ENCODE measurements at regions not wholly inside any gene's neighbourhood (a gene's known extent, or its start where the extent isn't known, plus 50 kb on each side); places are given as distances from the start of the nearest gene placed in this dataset.

GRCh38 chr10:74770400-74770799 lies 56.0 kb upstream of the KAT6B start:
- H3K27ac Mint-ChIP-seq: no peak overlapping the region
- H3K36me3 Mint-ChIP-seq: no peaks in the 10 kb centered on the region
- no peak overlapping the region for H3K4me3 Mint-ChIP-seq
- Histone ChIP-seq H3K4me2 (replicated peaks; ENCODE audit: extremely low read depth, low read length, poor library complexity, severe bottlenecking) (no peak overlapping the region), H3K4me3 (replicated peaks in 1 of 3; ENCODE audit: low read depth in 2 of 3, low read length in 3 of 3) (no peak overlapping the region), H3K27me3 (ENCODE audit: control insufficient read depth in 2 of 2, insufficient read depth in 2 of 2, low read length in 2 of 2) (no peaks in the 10 kb centered on the region), H4K20me1 (ENCODE audit: insufficient read depth, low read length) (no peaks in the 10 kb centered on the region), H3K9ac (ENCODE audit: insufficient read depth, low read length, poor library complexity, severe bottlenecking) (no peak overlapping the region), H3K79me2 (ENCODE audit: insufficient read depth, low read length) (no peaks in the 10 kb centered on the region), H3K27ac (ENCODE audit: low read depth in 1 of 2, low read length in 2 of 2) (no peak overlapping the region), H3K36me3 (replicated peaks in 1 of 2; ENCODE audit: control insufficient read depth in 1 of 2, insufficient read depth in 2 of 2, low read length in 2 of 2) (no peaks in the 10 kb centered on the region), H3K4me1 (ENCODE audit: control insufficient read depth in 1 of 2, insufficient read depth in 2 of 2, low read length in 2 of 2) (no peaks in the 10 kb centered on the region), H2AFZ (ENCODE audit: insufficient read depth, low read depth, low read length, poor library complexity, severe bottlenecking) (peak overlapping the region; percentile 47), H3K9me3 (replicated peaks in 1 of 2; ENCODE audit: control insufficient read depth in 1 of 2, insufficient read depth in 1 of 2, low read length in 2 of 2) (no peaks in the 10 kb centered on the region)
- H3K27me3 Mint-ChIP-seq (ENCODE audit: low read depth in 3 of 3): peaks cover 0 to 3% (median 0%) of the 10 kb centered on the region in 3 donors
- no peak for TF ChIP-seq CTCF (IDR thresholded peaks at IDR 0.05)
- DNase-seq: no peak
- intact Hi-C loops (cut with micrococcal nuclease): no loop called here
- peaks cover 0 to 8% (median 3%) of the 10 kb centered on the region in 7 donors for H3K9me3 Mint-ChIP-seq
- H3K4me1 Mint-ChIP-seq: peaks cover 1% of the 10 kb centered on the region

- no peaks in the 10 kb centered on the region for H3K79me2 ChIP-seq (ENCODE audit: insufficient read depth, low read length)
- H3K9me3 ChIP-seq (replicated peaks in 1 of 2; ENCODE audit: control insufficient read depth in 1 of 2, insufficient read depth in 1 of 2, low read length in 2 of 2): peaks cover 0 to 4% of the 10 kb centered on the region in 2 donors
- H3K4me3 Mint-ChIP-seq: no peak overlapping the region
- no peaks in the 10 kb centered on the region for H4K20me1 ChIP-seq (ENCODE audit: insufficient read depth, low read length)
- TF ChIP-seq CTCF (IDR thresholded peaks at IDR 0.05): no peak
- peaks cover 2 to 15% (median 8%) of the 10 kb centered on the region in 7 donors for H3K9me3 Mint-ChIP-seq
- no peak for DNase-seq
- no peaks in the 10 kb centered on the region for H3K4me1 ChIP-seq (ENCODE audit: control insufficient read depth in 1 of 2, insufficient read depth in 2 of 2, low read length in 2 of 2)
- no peak overlapping the region for H3K27ac ChIP-seq (ENCODE audit: low read depth in 1 of 2, low read length in 2 of 2)
- no peak overlapping the region for H3K9ac ChIP-seq (ENCODE audit: insufficient read depth, low read length, poor library complexity, severe bottlenecking)
- no CpG with 5 or more reads among the region's 6 CpGs for WGBS (ENCODE audit: insufficient coverage)
- no peaks in the 10 kb centered on the region for H3K36me3 Mint-ChIP-seq
- H3K4me3 ChIP-seq (replicated peaks in 1 of 3; ENCODE audit: low read depth in 2 of 3, low read length in 3 of 3): no peak overlapping the region
- H3K36me3 ChIP-seq (replicated peaks in 1 of 2; ENCODE audit: control insufficient read depth in 1 of 2, insufficient read depth in 2 of 2, low read length in 2 of 2): no peaks in the 10 kb centered on the region
- H3K4me1 Mint-ChIP-seq: peaks cover 1% of the 10 kb centered on the region
- no peak overlapping the region for H2AFZ ChIP-seq (ENCODE audit: insufficient read depth, low read depth, low read length, poor library complexity, severe bottlenecking)
- H3K27me3 ChIP-seq (ENCODE audit: control insufficient read depth in 2 of 2, insufficient read depth in 2 of 2, low read length in 2 of 2): no peaks in the 10 kb centered on the region
- H3K4me2 ChIP-seq (replicated peaks; ENCODE audit: extremely low read depth, low read length, poor library complexity, severe bottlenecking): no peak overlapping the region
- H3K27me3 Mint-ChIP-seq (ENCODE audit: low read depth in 3 of 3): peaks cover 0 to 3% (median 0%) of the 10 kb centered on the region in 3 donors
- no peak overlapping the region for H3K27ac Mint-ChIP-seq
- intact Hi-C loops (cut with micrococcal nuclease): no loop called here
Observed at GRCh38 chr10:74771054-74771453, 55.3 kb upstream of the KAT6B start.

All from CD14-positive monocyte (primary cell).